Activated T-cell treated with anti-CD3 and anti-CD28 coated beads for 4 hours (primary cell): ENCODE measurements at regions not wholly inside any gene's neighbourhood (a gene's known extent, or its start where the extent isn't known, plus 50 kb on each side); places are given as distances from the start of the nearest gene placed in this dataset.
"Not testable (repeated sequence)": the region's sequence is repeated elsewhere in the genome, so short reads cannot be mapped to it uniquely, and the experiment has no call there.

ENCODE experiments used
- DNase-seq: peaks from one replicate; pipeline ENCODE4 v3.0.0-alpha.2; 2020

GRCh38 chr6:27720607-27721580 is 191.3 kb downstream of the OR2B2 start:
- DNase-seq = no peak

DNA sequence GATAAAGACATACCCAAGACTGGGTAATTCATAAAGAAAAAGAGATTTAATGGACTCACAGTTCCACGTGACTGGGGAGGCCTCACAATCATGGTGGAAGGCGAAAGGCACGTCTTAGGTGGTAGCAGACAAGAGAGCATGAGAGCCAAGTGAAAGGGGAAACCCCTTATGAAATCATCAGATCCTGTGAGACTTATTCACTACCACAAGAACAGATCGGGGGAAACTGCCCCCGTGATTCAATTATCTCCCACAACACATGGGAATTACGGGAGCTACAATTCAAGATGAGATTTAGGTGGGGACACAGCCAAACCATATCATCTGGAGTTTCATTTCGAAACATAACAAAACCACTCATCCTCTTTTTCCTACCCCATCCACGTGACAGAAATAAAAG is 193.2 kb downstream of the OR2B2 start:
- not testable (repeated sequence) for DNase-seq

- no peak for DNase-seq
Measured at GRCh38 chr6:27706431-27706830, 205.8 kb downstream of the OR2B2 start.

- no peak for DNase-seq
Measured at GRCh38 chr6:27700337-27700736, 211.9 kb downstream of the OR2B2 start.

DNA sequence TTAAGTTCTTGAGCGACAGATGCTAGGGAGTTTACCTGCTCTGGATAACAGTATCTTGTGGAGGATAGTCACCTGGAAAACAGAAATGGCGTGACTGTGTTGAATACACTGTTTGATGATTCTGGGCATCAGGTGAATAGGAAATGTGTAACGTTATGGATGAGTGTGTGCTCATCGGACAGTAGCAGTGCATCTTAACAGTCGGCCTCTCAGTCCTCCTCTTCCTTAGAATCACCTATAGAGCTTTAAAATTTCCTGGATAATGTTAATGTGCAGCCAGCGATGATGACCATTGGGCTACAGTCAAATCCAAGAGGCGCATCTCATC is 217.7 kb downstream of the OR2B2 start:
- no peak for DNase-seq

DNA sequence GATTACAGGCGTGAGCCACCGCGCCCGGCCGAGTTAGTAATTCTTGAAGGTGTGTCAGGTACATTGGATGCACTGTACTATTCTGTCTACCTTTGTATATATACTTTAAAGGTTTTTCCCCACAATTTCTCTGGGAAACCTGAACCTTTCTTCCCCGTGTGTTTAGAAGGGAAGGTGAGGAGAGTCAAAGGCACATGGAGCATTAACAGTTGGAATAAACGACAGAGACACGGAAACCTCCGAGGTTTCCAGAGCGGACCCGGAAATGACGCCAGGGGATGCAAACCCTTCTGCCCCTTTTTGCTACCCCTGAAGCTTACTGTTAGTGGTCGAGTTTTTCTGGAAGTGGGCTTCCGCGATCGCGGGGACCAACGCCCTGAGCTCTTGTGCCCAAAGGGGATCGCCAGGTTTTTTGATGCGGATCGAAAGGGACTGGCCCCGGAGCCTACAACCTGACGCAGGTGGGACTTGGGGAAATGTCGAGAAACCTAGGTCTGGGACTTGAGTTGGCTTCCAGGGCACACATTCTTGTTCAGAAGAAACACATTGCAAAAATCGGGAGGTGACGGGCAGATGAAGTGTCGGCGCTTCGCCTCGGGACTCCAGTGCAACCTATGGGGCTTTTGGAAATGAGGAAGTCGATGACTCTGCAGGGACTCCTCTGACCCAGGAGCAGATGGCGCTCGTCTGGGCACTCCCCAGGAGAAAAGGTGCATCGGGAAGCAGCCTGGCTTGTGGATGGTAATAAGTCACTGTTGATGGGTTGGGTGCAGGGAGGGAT is 218.2 kb downstream of the OR2B2 start:
- DNase-seq = no peak

GRCh38 chr6:27692133-27692532 is 219.2 kb upstream of the ZNF184 start:
- DNase-seq = not testable (repeated sequence)

- DNase-seq = peak; percentile 82
Measured at GRCh38 chr6:27688014-27688586, 215.2 kb upstream of the ZNF184 start.

- DNase-seq = peak; percentile 61
Measured at GRCh38 chr6:27687154-27688013, 214.5 kb upstream of the ZNF184 start.

DNA sequence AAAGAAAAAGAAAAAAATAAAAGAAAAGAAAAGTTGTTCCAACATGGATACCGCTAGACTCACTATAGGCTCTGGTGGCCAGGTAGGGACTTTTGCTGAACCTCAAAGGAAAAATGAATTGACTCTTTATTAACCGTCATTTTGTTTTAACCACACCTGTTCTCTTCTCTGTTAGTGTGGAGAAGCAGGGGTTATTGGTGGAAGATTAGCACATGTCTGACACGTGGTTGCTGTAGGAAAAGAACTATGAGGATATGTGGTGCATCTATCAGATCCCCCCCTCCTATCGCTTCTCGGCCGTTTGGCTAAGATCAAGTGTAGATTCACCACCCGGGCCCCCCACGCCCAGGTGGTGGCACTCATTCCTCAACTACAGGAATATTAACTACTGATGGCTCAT is 212.4 kb upstream of the ZNF184 start:
- DNase-seq = no peak

GRCh38 chr6:27684264-27685211 is 211.6 kb upstream of the ZNF184 start:
- DNase-seq = peak; percentile 35

GRCh38 chr6:27679964-27680694 is 207.2 kb upstream of the ZNF184 start:
- no peak for DNase-seq

- no peak for DNase-seq
Measured at GRCh38 chr6:27679308-27679963, 206.5 kb upstream of the ZNF184 start.

DNA sequence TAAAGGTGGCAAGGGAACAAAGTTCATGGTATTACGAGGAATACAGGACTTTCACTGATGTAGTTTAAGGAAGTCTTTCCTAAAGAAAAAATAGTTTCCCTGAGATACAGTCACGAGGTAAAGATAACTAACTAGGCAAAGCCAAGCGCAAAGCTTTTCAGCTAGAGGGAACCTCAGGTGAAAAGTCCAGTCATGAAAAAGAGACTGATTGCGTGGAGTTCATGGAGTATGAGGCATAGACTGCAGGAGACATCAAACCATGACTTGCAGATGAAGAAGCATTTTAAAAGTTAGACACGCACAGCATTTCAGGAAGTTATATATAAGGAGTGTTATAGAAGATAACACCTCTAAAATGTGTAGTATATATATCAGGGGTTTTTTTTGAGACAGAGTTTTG is 205.6 kb upstream of the ZNF184 start:
- no peak for DNase-seq

GRCh38 chr6:27674882-27675281 is 202.0 kb upstream of the ZNF184 start:
- no peak for DNase-seq

DNA sequence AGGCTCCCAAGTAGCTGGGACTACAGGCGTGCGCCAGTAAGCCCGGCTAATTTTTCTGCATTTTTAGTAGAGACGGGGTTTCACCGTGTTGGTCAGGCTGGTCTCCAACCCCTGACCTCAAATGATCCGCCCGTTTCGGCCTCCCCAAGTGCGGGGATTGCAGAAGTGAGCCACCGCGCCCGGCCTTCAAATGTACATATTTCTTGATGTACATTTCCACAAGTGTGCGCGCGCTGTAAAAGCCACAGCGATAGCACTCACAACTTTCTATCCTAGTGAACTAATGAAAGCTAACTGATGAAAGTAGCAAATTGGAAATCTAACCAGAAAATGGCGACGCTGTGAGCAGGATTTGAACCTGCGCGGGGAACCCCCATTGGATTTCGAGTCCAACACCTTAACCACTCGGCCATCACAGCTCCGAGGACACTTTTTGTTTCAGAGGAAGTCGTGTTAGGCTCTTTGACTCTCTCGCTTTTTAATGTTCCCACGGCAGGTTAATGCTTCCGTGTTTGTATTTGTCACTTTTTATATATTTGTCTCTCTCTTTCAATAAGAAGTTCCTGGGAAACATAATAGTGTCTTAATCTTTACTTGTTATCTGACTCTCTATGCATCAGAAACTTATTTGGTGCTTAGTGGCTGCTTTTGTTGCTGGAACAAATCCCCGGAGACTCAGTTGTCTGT is 199.4 kb upstream of the ZNF184 start:
- no peak for DNase-seq

- DNase-seq = no peak
Measured at GRCh38 chr6:27669624-27670301, 196.9 kb upstream of the ZNF184 start.

GRCh38 chr6:27669295-27669623 is 196.4 kb upstream of the ZNF184 start:
- no peak for DNase-seq
